HG02610 (cell line): ENCODE measurements at regions not wholly inside any gene's neighbourhood (a gene's known extent, or its start where the extent isn't known, plus 50 kb on each side); places are given as distances from the start of the nearest gene placed in this dataset.

Experiments
- ATAC-seq: cut with Tn5 transposase; IDR thresholded peaks from one replicate; pipeline ENCODE4 v1.9.1; 2021; ENCODE audit warnings: mild to moderate bottlenecking, moderate library complexity; ENCODE audit not compliant: unreplicated experiment

GRCh38 chr3:124274051-124274450, 282.1 kb upstream of the ROPN1 start:
- ATAC-seq = no peak

GRCh38 chr3:124275412-124275811, 283.5 kb upstream of the ROPN1 start:
- ATAC-seq = no peak

- no peak for ATAC-seq
These were observed 284.2 kb upstream of the ROPN1 start for GRCh38 chr3:124276133-124276532.

GRCh38 chr3:124276539-124277143, 284.7 kb upstream of the ROPN1 start:
- no peak for ATAC-seq

- no peak for ATAC-seq
These were observed 285.4 kb upstream of the ROPN1 start for GRCh38 chr3:124277144-124277890.

- ATAC-seq = no peak
These were observed 289.8 kb upstream of the ROPN1 start for GRCh38 chr3:124281453-124282316.

GRCh38 chr3:124282751-124283651, 291.1 kb upstream of the ROPN1 start:
- no peak for ATAC-seq

- no peak for ATAC-seq
These were observed 291.7 kb upstream of the ROPN1 start for GRCh38 chr3:124283652-124284023.

- no peak for ATAC-seq
These were observed 297.1 kb upstream of the ROPN1 start for GRCh38 chr3:124288996-124289395.

- ATAC-seq = no peak
These were observed 299.1 kb upstream of the ROPN1 start for GRCh38 chr3:124291008-124291407.

GRCh38 chr3:124292329-124292728, 300.4 kb upstream of the ROPN1 start:
- ATAC-seq = no peak

- ATAC-seq = no peak
These were observed 301.7 kb upstream of the ROPN1 start for GRCh38 chr3:124293584-124293983.

- no peak for ATAC-seq
These were observed 303.4 kb upstream of the ROPN1 start for GRCh38 chr3:124295362-124295761.

- ATAC-seq = no peak
These were observed 304.5 kb upstream of the ROPN1 start for GRCh38 chr3:124296406-124296805.

GRCh38 chr3:124297062-124297980, 305.4 kb upstream of the ROPN1 start:
- no peak for ATAC-seq

- ATAC-seq = no peak
These were observed 306.4 kb upstream of the ROPN1 start for GRCh38 chr3:124298301-124298700.

- ATAC-seq = no peak
These were observed 307.0 kb upstream of the ROPN1 start for GRCh38 chr3:124298951-124299350.

- ATAC-seq = no peak
These were observed 307.9 kb upstream of the ROPN1 start for GRCh38 chr3:124299831-124300230.

GRCh38 chr3:124300416-124300815, 308.5 kb upstream of the ROPN1 start:
- no peak for ATAC-seq
